Breast epithelium (tissue), 3 donors: ENCODE measurements at regions not wholly inside any gene's neighbourhood (a gene's known extent, or its start where the extent isn't known, plus 50 kb on each side); places are given as distances from the start of the nearest gene placed in this dataset.

Experiments used
- CTCF ChIP-seq, 3 donors: fragments of 450-650 bp; IDR thresholded peaks; one replicate each; pipeline ENCODE4 v1.5.1; 2016 to 2017; ENCODE audit warnings: antibody characterized with exemption in 3 of 3, mild to moderate bottlenecking in 3 of 3, moderate library complexity in 3 of 3
- POLR2A ChIP-seq: fragments of 450-650 bp; IDR thresholded peaks from one replicate; pipeline ENCODE4 v1.6.1; 2016; ENCODE audit warnings: antibody characterized with exemption, mild to moderate bottlenecking, moderate library complexity
- POLR2AphosphoS5 ChIP-seq, 3 donors: sonication (generic); formaldehyde crosslinking; IDR thresholded peaks; one replicate each; pipeline ENCODE4 v1.6.1; 2017; ENCODE audit warnings: antibody characterized with exemption in 3 of 3

GRCh38 chr4:59971952-59972351, 1228.2 kb upstream of the ADGRL3 start:
- no peak for TF ChIP-seq CTCF (IDR thresholded peaks at IDR 0.05)
- TF ChIP-seq POLR2A: no peak
- no peak for TF ChIP-seq POLR2AphosphoS5 (IDR thresholded peaks at IDR 0.05)
